ENCODE measurements at regions not wholly inside any gene's neighbourhood (a gene's known extent, or its start where the extent isn't known, plus 50 kb on each side); places are given as distances from the start of the nearest gene placed in this dataset.

DNA sequence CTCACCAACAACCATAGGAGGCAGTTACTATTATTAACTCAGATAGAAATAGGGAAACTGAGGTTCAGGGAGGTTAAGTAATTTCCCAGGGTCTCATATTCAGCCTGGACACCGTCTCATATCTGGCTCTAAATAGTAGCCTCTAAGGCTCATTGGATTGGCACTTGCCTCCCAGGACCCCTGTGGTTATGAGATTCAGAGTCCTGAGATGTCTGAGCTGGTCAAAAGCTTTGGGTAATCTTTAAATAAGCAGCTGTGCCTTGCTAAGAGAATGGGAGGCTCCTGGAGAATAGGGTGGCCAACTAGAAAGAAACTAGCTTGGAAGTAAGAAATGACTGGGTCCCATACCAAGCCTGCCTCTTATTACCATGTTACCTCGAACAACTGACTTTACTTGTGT is 50.3 kb upstream of the CRHR1 start:
- Histone ChIP-seq H2BK15ac (ENCODE audit: low read length) (no peak overlapping the region), H3K27ac (replicated peaks; ENCODE audit: low read length) (no peak overlapping the region), H3K18ac (ENCODE audit: low read length) (no peak overlapping the region), H3K4me1 (ENCODE audit: control insufficient read depth in 2 of 2, insufficient read depth in 1 of 2, low read depth in 1 of 2, low read length in 2 of 2) (peaks cover 0 to 4% of the 10 kb centered on the region in 2 donors), H3K4ac (ENCODE audit: low read length) (no peak overlapping the region), H3K27me3 (ENCODE audit: control insufficient read depth in 3 of 3, insufficient read depth in 3 of 3, low read depth in 1 of 3, low read length in 3 of 3) (no peaks in the 10 kb centered on the region), H2BK12ac (ENCODE audit: low read length) (no peak overlapping the region), H3K79me1 (ENCODE audit: low read depth, low read length) (no peaks in the 10 kb centered on the region), H3K23ac (ENCODE audit: low read depth, low read length, poor library complexity) (no peak overlapping the region), H3K4me2 (ENCODE audit: insufficient read depth, low read length, poor library complexity, severe bottlenecking) (no peak overlapping the region), H3K9me3 (replicated peaks in 1 of 2; ENCODE audit: control insufficient read depth in 2 of 2, insufficient read depth in 1 of 2, low read depth in 1 of 2, low read length in 2 of 2) (peaks cover 0 to 10% of the 10 kb centered on the region in 2 donors), H3K4me3 (ENCODE audit: low read length in 2 of 2) (no peak overlapping the region), H2AFZ (ENCODE audit: low read length) (no peak overlapping the region), H3K36me3 (replicated peaks in 1 of 2; ENCODE audit: control insufficient read depth in 2 of 2, insufficient read depth in 2 of 2, low read length in 2 of 2) (no peaks in the 10 kb centered on the region), H4K8ac (ENCODE audit: low read depth, low read length) (no peak overlapping the region), H2BK5ac (ENCODE audit: low read length) (no peak overlapping the region), H2BK120ac (ENCODE audit: low read depth, low read length) (no peak overlapping the region), H3K9ac (ENCODE audit: low read depth, low read length, poor library complexity) (no peak overlapping the region), H4K91ac (ENCODE audit: low read depth, low read length, poor library complexity) (no peak overlapping the region), H3K14ac (ENCODE audit: low read length) (no peak overlapping the region), H2AK5ac (ENCODE audit: low read depth, low read length) (no peak overlapping the region)
- no peak for DNase-seq (ENCODE audit: low spot score)
- WGBS, 2 donors (ENCODE audit: extremely low coverage in 2 of 2, insufficient read length in 2 of 2, insufficient replicate concordance in 1 of 2): no CpG with 5 or more reads among the region's 2 CpGs
